HepG2 (cell line): ENCODE measurements at regions not wholly inside any gene's neighbourhood (a gene's known extent, or its start where the extent isn't known, plus 50 kb on each side); places are given as distances from the start of the nearest gene placed in this dataset.
A peak's percentile ranks its signal among the peaks of the same experiment; 100 is the strongest.

Experiments used
- ASH2L ChIP-seq: fragments of 300-600, 200-600 bp; sonication (generic); IDR thresholded peaks from 2 replicates; pipeline ENCODE4 v1.7.0; 2017; ENCODE audit warnings: low read depth, mild to moderate bottlenecking, moderate library complexity, mixed read lengths, low read length; ENCODE audit not compliant: insufficient read length
- FOXO4 ChIP-seq: sonication (generic); formaldehyde crosslinking; conservative IDR thresholded peaks from 2 replicates; pipeline ENCODE4 v1.8.1; 2023; ENCODE audit warnings: missing genetic modification reagents
- HES4 ChIP-seq: sonication (generic); formaldehyde crosslinking; IDR thresholded peaks from 2 replicates; pipeline ENCODE4 v1.9.0; 2021; ENCODE audit warnings: mild to moderate bottlenecking, missing genetic modification reagents, borderline replicate concordance
- HMGA1 ChIP-seq: sonication (generic); formaldehyde crosslinking; conservative IDR thresholded peaks from 2 replicates; pipeline ENCODE4 v1.4.0; 2020; ENCODE audit warnings: missing genetic modification reagents
- IRX3 ChIP-seq: sonication (generic); formaldehyde crosslinking; IDR thresholded peaks from 2 replicates; pipeline ENCODE4 v1.8.1; 2023; ENCODE audit warnings: mild to moderate bottlenecking, low read depth, missing genetic modification reagents, borderline replicate concordance
- JARID2 ChIP-seq: sonication (generic); formaldehyde crosslinking; IDR thresholded peaks from 2 replicates; pipeline ENCODE4 v1.8.1; 2023; ENCODE audit warnings: missing genetic modification reagents, inconsistent platforms; ENCODE audit not compliant: insufficient replicate concordance
- KDM3A ChIP-seq: IDR thresholded peaks from 2 replicates; pipeline ENCODE4 v1.6.1; 2018; ENCODE audit warnings: low read depth, missing compliant biosample characterization
- MYPOP ChIP-seq: sonication (generic); formaldehyde crosslinking; IDR thresholded peaks from 2 replicates; pipeline ENCODE4 v1.8.1; 2023; ENCODE audit warnings: mild to moderate bottlenecking, moderate library complexity, missing genetic modification reagents
- TBX2 ChIP-seq: sonication (generic); formaldehyde crosslinking; IDR thresholded peaks from 2 replicates; pipeline ENCODE4 v1.5.0; 2020; ENCODE audit warnings: missing genetic modification reagents, mild to moderate bottlenecking, borderline replicate concordance
- ZBTB1 ChIP-seq: sonication (generic); formaldehyde crosslinking; IDR thresholded peaks from 2 replicates; pipeline ENCODE4 v1.4.0; 2020; ENCODE audit warnings: missing genetic modification reagents, borderline replicate concordance
- ZBTB7A ChIP-seq: sonication (generic); formaldehyde crosslinking; IDR thresholded peaks from 2 replicates; pipeline ENCODE4 v1.8.0; 2022; ENCODE audit warnings: mild to moderate bottlenecking, missing genetic modification reagents
- ZBTB7B ChIP-seq: sonication (generic); formaldehyde crosslinking; IDR thresholded peaks from 2 replicates; pipeline ENCODE4 v1.4.0; 2020; ENCODE audit warnings: missing genetic modification reagents
- ZNF235 ChIP-seq: sonication (generic); formaldehyde crosslinking; IDR thresholded peaks from 2 replicates; pipeline ENCODE4 v1.8.1; 2023; ENCODE audit warnings: mild to moderate bottlenecking, missing genetic modification reagents, borderline replicate concordance
- ZNF318 ChIP-seq: sonication (generic); formaldehyde crosslinking; IDR thresholded peaks from 2 replicates; pipeline ENCODE4 v1.4.0; 2020; ENCODE audit warnings: mild to moderate bottlenecking, missing genetic modification reagents
- ZNF33A ChIP-seq: sonication (generic); formaldehyde crosslinking; IDR thresholded peaks from 2 replicates; pipeline ENCODE4 v1.5.1; 2020; ENCODE audit warnings: missing genetic modification reagents, mild to moderate bottlenecking, moderate library complexity, borderline replicate concordance
- ZNF431 ChIP-seq: sonication (generic); formaldehyde crosslinking; IDR thresholded peaks from 2 replicates; pipeline ENCODE4 v1.9.0; 2022; ENCODE audit warnings: missing genetic modification reagents, low read depth, mild to moderate bottlenecking, borderline replicate concordance
- ZNF615 ChIP-seq: sonication (generic); formaldehyde crosslinking; IDR thresholded peaks from 2 replicates; pipeline ENCODE4 v1.5.0; 2020; ENCODE audit warnings: mild to moderate bottlenecking, missing genetic modification reagents, borderline replicate concordance
- ZSCAN31 ChIP-seq: sonication (generic); formaldehyde crosslinking; IDR thresholded peaks from 2 replicates; pipeline ENCODE4 v1.5.0; 2020; ENCODE audit warnings: low read depth, mild to moderate bottlenecking, missing genetic modification reagents

- TF ChIP-seq ZNF318: no peak
- no peak for TF ChIP-seq IRX3
- TF ChIP-seq KDM3A: no peak
- no peak for TF ChIP-seq HMGA1 (CRISPR knock-in tag)
- no peak for TF ChIP-seq HES4 (CRISPR knock-in tag)
- TF ChIP-seq ZNF431 (CRISPR knock-in tag): no peak
- TF ChIP-seq ZBTB7B (CRISPR knock-in tag): no peak; the same call in 1 of the 2 replicates
- TF ChIP-seq FOXO4: no peak
- no peak for TF ChIP-seq ZSCAN31 (CRISPR knock-in tag)
- no peak for TF ChIP-seq JARID2 (CRISPR knock-in tag)
- TF ChIP-seq ZBTB7A: no peak
- no peak for TF ChIP-seq ZNF33A
- peak; percentile 24 for TF ChIP-seq ASH2L
- TF ChIP-seq TBX2: peak; percentile 73
- no peak for TF ChIP-seq ZNF235 (CRISPR knock-in tag)
- TF ChIP-seq MYPOP (CRISPR knock-in tag): no peak
- no peak for TF ChIP-seq ZNF615 (CRISPR knock-in tag)
- TF ChIP-seq ZBTB1 (CRISPR knock-in tag): no peak
Observed at GRCh38 chr6:30828027-30828962, 56.0 kb upstream of the DDR1 start (continued).
